B cell (primary cell): ENCODE measurements at regions not wholly inside any gene's neighbourhood (a gene's known extent, or its start where the extent isn't known, plus 50 kb on each side); places are given as distances from the start of the nearest gene placed in this dataset.

Experiments used
- ATAC-seq: fragments of 200-7000 bp; cut with Tn5 transposase; one replicate; pipeline ENCODE4 v1.10.0; 2021; ENCODE audit warnings: low read depth, mild to moderate bottlenecking, moderate number of reproducible peaks, moderate library complexity
- CTCF ChIA-PET: fragments of 350-600 bp; sonication (Branson Sonifier 250); formaldehyde crosslinking; loops from one replicate; lab custom pipeline; 2021; ENCODE audit warnings: antibody characterized with exemption, inconsistent platforms; lab: Charles Lee
- POLR2A ChIA-PET: fragments of 350-600 bp; sonication (Branson Sonifier 250); formaldehyde crosslinking; loops from one replicate; lab custom pipeline; 2021; ENCODE audit warnings: antibody characterized with exemption; lab: Charles Lee
- DNase-seq: peaks from one replicate; pipeline ENCODE4 v3.0.0; 2013
- H2AFZ ChIP-seq: 2 replicates; pipeline ENCODE4 v1.6.1; 2012; ENCODE audit warnings: mild to moderate bottlenecking, low read depth, low read length; ENCODE audit not compliant: insufficient read depth, poor library complexity, severe bottlenecking
- H3K27ac ChIP-seq, 2 donors: 1 replicate in 1 of 2; 2 replicates in 1 of 2; pipeline ENCODE4 v1.5.1; 2012 to 2013; ENCODE audit warnings: low read length in 2 of 2, mild to moderate bottlenecking in 2 of 2, moderate library complexity in 1 of 2
- H3K27me3 ChIP-seq, 4 experiments: fragments of 200-600 bp in 1 of 4; sonication (generic) in 1 of 4; replicated peaks in 1 of 4; 1 replicate in 2 of 4; 2 replicates in 2 of 4; pipeline versions ENCODE4 v1.6.1 to v1.7.0; 2013 to 2016; ENCODE audit warnings: low read length in 3 of 4, mild to moderate bottlenecking in 2 of 4, mixed read lengths in 1 of 4, moderate library complexity in 1 of 4; ENCODE audit not compliant: insufficient read depth in 4 of 4, control insufficient read depth in 3 of 4; ENCODE audit errors: control extremely low read depth in 1 of 4
- H3K36me3 ChIP-seq, 2 experiments: replicated peaks in 1 of 2; 1 replicate in 1 of 2; 2 replicates in 1 of 2; pipeline versions ENCODE4 v1.6.1 to v1.7.1; 2013; ENCODE audit warnings: low read length in 1 of 2; ENCODE audit not compliant: insufficient read depth in 2 of 2, control insufficient read depth in 1 of 2; ENCODE audit errors: control extremely low read depth in 1 of 2, extremely low read depth in 1 of 2
- H3K4me1 ChIP-seq, 2 donors: fragments of 200-600 bp in 1 of 2; sonication (generic) in 1 of 2; 1 replicate in 1 of 2; 2 replicates in 1 of 2; pipeline versions ENCODE4 v1.5.1 to v1.6.1; 2013 to 2017; ENCODE audit warnings: low read length in 2 of 2; ENCODE audit not compliant: control insufficient read depth in 2 of 2, insufficient read depth in 2 of 2
- H3K4me2 ChIP-seq: replicated peaks from 2 replicates; pipeline ENCODE3; 2012; ENCODE audit warnings: mild to moderate bottlenecking, low read depth, low read length; ENCODE audit not compliant: poor library complexity, severe bottlenecking
- H3K4me3 ChIP-seq, 5 experiments: fragments of 200-600 bp in 1 of 5; sonication (generic) in 1 of 5; 1 replicate in 3 of 5; 2 replicates in 2 of 5; pipeline versions ENCODE4 v1.5.1 to v1.7.0; 2011 to 2016; ENCODE audit warnings: low read length in 4 of 5, mild to moderate bottlenecking in 4 of 5, low read depth in 2 of 5, control low read depth in 1 of 5, moderate library complexity in 1 of 5; ENCODE audit not compliant: insufficient read depth in 1 of 5; ENCODE audit errors: control extremely low read depth in 1 of 5, extremely low read depth in 1 of 5
- H3K79me2 ChIP-seq: fragments of 200-600 bp; sonication (generic); one replicate; pipeline ENCODE4 v1.6.0; 2016; ENCODE audit warnings: low read length; ENCODE audit not compliant: control insufficient read depth, insufficient read depth
- H3K9ac ChIP-seq: fragments of 200-600 bp; sonication (generic); 2 replicates; pipeline ENCODE4 v1.6.1; 2017; ENCODE audit warnings: mild to moderate bottlenecking, low read length, moderate library complexity
- H3K9me3 ChIP-seq, 3 donors: one replicate each; pipeline versions ENCODE4 v1.6.1 to v1.7.1; 2013; ENCODE audit warnings: low read length in 2 of 3; ENCODE audit not compliant: control insufficient read depth in 2 of 3, insufficient read depth in 1 of 3; ENCODE audit errors: control extremely low read depth in 1 of 3
- H4K20me1 ChIP-seq: 2 replicates; pipeline ENCODE4 v1.6.0; 2012; ENCODE audit warnings: mild to moderate bottlenecking, low read length; ENCODE audit not compliant: insufficient read depth, control insufficient read depth, poor library complexity, severe bottlenecking
- H3K27ac Mint-ChIP-seq: one replicate; pipeline ENCODE4 v1.8.0; 2021; ENCODE audit warnings: mixed read lengths
- H3K27me3 Mint-ChIP-seq: one replicate; pipeline ENCODE4 v1.8.0; 2021; ENCODE audit warnings: mixed read lengths
- H3K4me1 Mint-ChIP-seq: one replicate; pipeline ENCODE4 v1.8.0; 2021; ENCODE audit warnings: mixed read lengths
- H3K4me3 Mint-ChIP-seq: one replicate; pipeline ENCODE4 v1.8.0; 2021; ENCODE audit warnings: mixed read lengths
- H3K9me3 Mint-ChIP-seq: one replicate; pipeline ENCODE4 v1.8.0; 2022; ENCODE audit warnings: mixed read lengths; ENCODE audit not compliant: insufficient read depth
- CTCF ChIP-seq: fragments of 200-600 bp; IDR thresholded peaks from one replicate; pipeline ENCODE4 v1.8.0; 2022; ENCODE audit warnings: antibody characterized with exemption, mild to moderate bottlenecking
- EZH2 ChIP-seq: IDR thresholded peaks from 2 replicates; pipeline ENCODE4 v1.6.1; 2012; ENCODE audit warnings: borderline replicate concordance, low read depth, mild to moderate bottlenecking, moderate library complexity, low read length; ENCODE audit not compliant: insufficient read depth, poor library complexity, severe bottlenecking
- WGBS: methylation state at CpG from one replicate; pipeline ENCODE4 v1.1.5; 2013; ENCODE audit warnings: missing lambda C conversion rate; ENCODE audit not compliant: insufficient coverage; 5-methylcytosine and 5-hydroxymethylcytosine counted together
- intact Hi-C: fragments of 100-400 bp; cut with micrococcal nuclease; formaldehyde crosslinking; loops from one replicate; pipeline ENCODE4 v1.10.0; 2022

GRCh38 chr7:22052674-22053365 lies 107.1 kb upstream of the CDCA7L start:
- Histone ChIP-seq H3K9me3 (no peaks in the 10 kb centered on the region), H2AFZ (no peak overlapping the region), H3K27me3 (no peaks in the 10 kb centered on the region), H3K36me3 (no peaks in the 10 kb centered on the region), H3K4me3 (no peak overlapping the region), H3K79me2 (no peaks in the 10 kb centered on the region), H3K4me1 (no peaks in the 10 kb centered on the region), H3K27ac (no peak overlapping the region), H4K20me1 (no peaks in the 10 kb centered on the region), H3K9ac (no peak overlapping the region), H3K4me2 (no peak overlapping the region)
- H3K4me3 Mint-ChIP-seq, result no peak overlapping the region
- no peak for TF ChIP-seq EZH2
- no peak for TF ChIP-seq CTCF
- H3K27ac Mint-ChIP-seq, result no peak overlapping the region
- intact Hi-C loops, result no loop called here
- DNase-seq, result no peak
- H3K9me3 Mint-ChIP-seq, result no peaks in the 10 kb centered on the region
- WGBS, result 92% methylated on average over 4 of the region's 9 CpGs
- ChIA-PET CTCF (no interaction called here), POLR2A (no interaction called here)
- H3K4me1 Mint-ChIP-seq, result no peaks in the 10 kb centered on the region
- peaks cover 49% of the 10 kb centered on the region for H3K27me3 Mint-ChIP-seq
- no peak for ATAC-seq

- intact Hi-C loops, result no loop called here
- Histone ChIP-seq H3K9ac (no peak overlapping the region), H3K36me3 (no peaks in the 10 kb centered on the region), H4K20me1 (no peaks in the 10 kb centered on the region), H3K4me1 (no peaks in the 10 kb centered on the region), H2AFZ (no peak overlapping the region), H3K4me2 (no peak overlapping the region), H3K9me3 (no peaks in the 10 kb centered on the region), H3K27me3 (no peaks in the 10 kb centered on the region), H3K4me3 (no peak overlapping the region), H3K79me2 (no peaks in the 10 kb centered on the region), H3K27ac (no peak overlapping the region)
- ATAC-seq, result no peak
- ChIA-PET CTCF (no interaction called here), POLR2A (no interaction called here)
- DNase-seq, result no peak
- Mint-ChIP-seq H3K27me3 (peaks cover 49% of the 10 kb centered on the region), H3K4me1 (no peaks in the 10 kb centered on the region), H3K4me3 (no peak overlapping the region), H3K9me3 (no peaks in the 10 kb centered on the region), H3K27ac (no peak overlapping the region)
- TF ChIP-seq EZH2 (no peak), CTCF (no peak)
- WGBS, result 90% methylated on average over 12 of the region's 14 CpGs
Observed at GRCh38 chr7:22051886-22052673, 106.4 kb upstream of the CDCA7L start.
